ENCODE measurements at regions not wholly inside any gene's neighbourhood (a gene's known extent, or its start where the extent isn't known, plus 50 kb on each side); places are given as distances from the start of the nearest gene placed in this dataset.

GRCh38 chr17:77783991-77784820 lies 174.3 kb upstream of the TNRC6C start:
- 84% methylated on average over 20 of the region's 20 CpGs for whole genome bisulfite sequencing
- H3K4me1 ChIP-seq (ENCODE audit: insufficient read depth), result no peaks in the 10 kb centered on the region
- no peak for DNase-seq (ENCODE audit: extremely low spot score)
- H3K4me3 ChIP-seq (ENCODE audit: low read depth, low read length), result no peak overlapping the region
- no peak overlapping the region for H3K27ac ChIP-seq (ENCODE audit: low read depth)
- no peaks in the 10 kb centered on the region for H3K36me3 ChIP-seq (ENCODE audit: insufficient read depth)

- H3K4me1 ChIP-seq (ENCODE audit: insufficient read depth), result no peaks in the 10 kb centered on the region
- no peak overlapping the region for H3K4me3 ChIP-seq (ENCODE audit: low read depth, low read length)
- H3K36me3 ChIP-seq (ENCODE audit: insufficient read depth), result no peaks in the 10 kb centered on the region
- WGBS, result 87% methylated on average over 15 of the region's 15 CpGs
- no peak overlapping the region for H3K27ac ChIP-seq (ENCODE audit: low read depth)
- DNase-seq (ENCODE audit: extremely low spot score), result no peak
Measured at GRCh38 chr17:77785312-77785905, 173.1 kb upstream of the TNRC6C start.

- no peaks in the 10 kb centered on the region for H3K4me1 ChIP-seq (ENCODE audit: insufficient read depth)
- WGBS, result 85% methylated on average over 4 of the region's 4 CpGs
Measured at GRCh38 chr17:77786090-77786489, 172.4 kb upstream of the TNRC6C start.

GRCh38 chr17:77786740-77787505 lies 171.6 kb upstream of the TNRC6C start:
- WGBS, result 67% methylated on average over 20 of the region's 20 CpGs
- Histone ChIP-seq H3K27ac (ENCODE audit: low read depth) (no peak overlapping the region), H3K4me1 (ENCODE audit: insufficient read depth) (no peaks in the 10 kb centered on the region), H3K36me3 (ENCODE audit: insufficient read depth) (no peaks in the 10 kb centered on the region), H3K4me3 (ENCODE audit: low read depth, low read length) (no peak overlapping the region)
- no peak for DNase-seq (ENCODE audit: extremely low spot score)

More at GRCh38 chr17:77786090-77786489, 172.4 kb upstream of the TNRC6C start:
- no peak for DNase-seq (ENCODE audit: extremely low spot score)
- H3K4me3 ChIP-seq (ENCODE audit: low read depth, low read length), result no peak overlapping the region
- no peaks in the 10 kb centered on the region for H3K36me3 ChIP-seq (ENCODE audit: insufficient read depth)
- H3K27ac ChIP-seq (ENCODE audit: low read depth), result no peak overlapping the region

GRCh38 chr17:77790143-77790829 lies 168.2 kb upstream of the TNRC6C start:
- DNase-seq (ENCODE audit: extremely low spot score), result no peak
- Histone ChIP-seq H3K4me3 (ENCODE audit: low read depth, low read length) (no peak overlapping the region), H3K4me1 (ENCODE audit: insufficient read depth) (no peaks in the 10 kb centered on the region), H3K27ac (ENCODE audit: low read depth) (no peak overlapping the region), H3K36me3 (ENCODE audit: insufficient read depth) (no peaks in the 10 kb centered on the region)
- 75% methylated on average over 9 of the region's 9 CpGs for WGBS

GRCh38 chr17:77792626-77793025 lies 165.9 kb upstream of the TNRC6C start:
- H3K4me1 ChIP-seq (ENCODE audit: insufficient read depth), result no peaks in the 10 kb centered on the region
- H3K4me3 ChIP-seq (ENCODE audit: low read depth, low read length), result no peak overlapping the region
- no peak for DNase-seq (ENCODE audit: extremely low spot score)
- no peak overlapping the region for H3K27ac ChIP-seq (ENCODE audit: low read depth)
- H3K36me3 ChIP-seq (ENCODE audit: insufficient read depth), result no peaks in the 10 kb centered on the region
- WGBS, result 86% methylated on average over 10 of the region's 10 CpGs

- DNase-seq (ENCODE audit: extremely low spot score), result no peak
- Histone ChIP-seq H3K4me1 (ENCODE audit: insufficient read depth) (no peaks in the 10 kb centered on the region), H3K4me3 (ENCODE audit: low read depth, low read length) (no peak overlapping the region), H3K27ac (ENCODE audit: low read depth) (no peak overlapping the region), H3K36me3 (ENCODE audit: insufficient read depth) (no peaks in the 10 kb centered on the region)
- WGBS, result 75% methylated on average over 40 of the region's 40 CpGs
Measured at GRCh38 chr17:77793146-77793970, 165.1 kb upstream of the TNRC6C start.

GRCh38 chr17:77793971-77794235 lies 164.6 kb upstream of the TNRC6C start:
- DNase-seq (ENCODE audit: extremely low spot score), result no peak
- WGBS, result 88% methylated on average over 5 of the region's 5 CpGs

GRCh38 chr17:77794846-77795245 lies 163.7 kb upstream of the TNRC6C start:
- H3K27ac ChIP-seq (ENCODE audit: low read depth), result no peak overlapping the region
- H3K4me3 ChIP-seq (ENCODE audit: low read depth, low read length), result no peak overlapping the region
- 79% methylated on average over 6 of the region's 6 CpGs for WGBS
- no peaks in the 10 kb centered on the region for H3K4me1 ChIP-seq (ENCODE audit: insufficient read depth)
- DNase-seq (ENCODE audit: extremely low spot score), result no peak
- no peaks in the 10 kb centered on the region for H3K36me3 ChIP-seq (ENCODE audit: insufficient read depth)

More at GRCh38 chr17:77793971-77794235, 164.6 kb upstream of the TNRC6C start:
- Histone ChIP-seq H3K36me3 (ENCODE audit: insufficient read depth) (no peaks in the 10 kb centered on the region), H3K4me1 (ENCODE audit: insufficient read depth) (no peaks in the 10 kb centered on the region), H3K27ac (ENCODE audit: low read depth) (no peak overlapping the region), H3K4me3 (ENCODE audit: low read depth, low read length) (no peak overlapping the region)

- Histone ChIP-seq H3K4me3 (ENCODE audit: low read depth, low read length) (no peak overlapping the region), H3K27ac (ENCODE audit: low read depth) (no peak overlapping the region), H3K36me3 (ENCODE audit: insufficient read depth) (no peaks in the 10 kb centered on the region), H3K4me1 (ENCODE audit: insufficient read depth) (no peaks in the 10 kb centered on the region)
- DNase-seq (ENCODE audit: extremely low spot score), result no peak
- WGBS, result 82% methylated on average over 4 of the region's 4 CpGs
Measured at GRCh38 chr17:77795685-77796084, 162.8 kb upstream of the TNRC6C start.

GRCh38 chr17:77796176-77796860 lies 162.2 kb upstream of the TNRC6C start:
- WGBS, result 71% methylated on average over 9 of the region's 9 CpGs
- H3K4me1 ChIP-seq (ENCODE audit: insufficient read depth), result no peaks in the 10 kb centered on the region
- H3K36me3 ChIP-seq (ENCODE audit: insufficient read depth), result no peaks in the 10 kb centered on the region
- no peak overlapping the region for H3K27ac ChIP-seq (ENCODE audit: low read depth)
- H3K4me3 ChIP-seq (ENCODE audit: low read depth, low read length), result no peak overlapping the region
- DNase-seq (ENCODE audit: extremely low spot score), result no peak

GRCh38 chr17:77798031-77798430 lies 160.5 kb upstream of the TNRC6C start:
- WGBS, result 82% methylated on average over 7 of the region's 7 CpGs
- DNase-seq (ENCODE audit: extremely low spot score), result no peak
- Histone ChIP-seq H3K4me3 (ENCODE audit: low read depth, low read length) (no peak overlapping the region), H3K36me3 (ENCODE audit: insufficient read depth) (no peaks in the 10 kb centered on the region), H3K27ac (ENCODE audit: low read depth) (no peak overlapping the region), H3K4me1 (ENCODE audit: insufficient read depth) (no peaks in the 10 kb centered on the region)
